ENCODE measurements at regions not wholly inside any gene's neighbourhood (a gene's known extent, or its start where the extent isn't known, plus 50 kb on each side); places are given as distances from the start of the nearest gene placed in this dataset.

- TF ChIP-seq ZNF570 (CRISPR knock-in tag; IDR thresholded peaks at IDR 0.05; ENCODE audit: borderline replicate concordance) (no peak), EEA1 (CRISPR knock-in tag; IDR thresholded peaks at IDR 0.05; ENCODE audit: borderline replicate concordance) (no peak), MAX (IDR thresholded peaks at IDR 0.05) (no peak), YY1 (IDR thresholded peaks at IDR 0.05; ENCODE audit: insufficient read depth, insufficient replicate concordance, low read depth, low read length) (no peak), SATB2 (CRISPR knock-in tag; IDR thresholded peaks at IDR 0.05) (no peak)
Measured at GRCh38 chr15:95511671-95512070, 818.8 kb upstream of the NR2F2 start.
